ENCODE measurements at regions not wholly inside any gene's neighbourhood (a gene's known extent, or its start where the extent isn't known, plus 50 kb on each side); places are given as distances from the start of the nearest gene placed in this dataset.

DNA sequence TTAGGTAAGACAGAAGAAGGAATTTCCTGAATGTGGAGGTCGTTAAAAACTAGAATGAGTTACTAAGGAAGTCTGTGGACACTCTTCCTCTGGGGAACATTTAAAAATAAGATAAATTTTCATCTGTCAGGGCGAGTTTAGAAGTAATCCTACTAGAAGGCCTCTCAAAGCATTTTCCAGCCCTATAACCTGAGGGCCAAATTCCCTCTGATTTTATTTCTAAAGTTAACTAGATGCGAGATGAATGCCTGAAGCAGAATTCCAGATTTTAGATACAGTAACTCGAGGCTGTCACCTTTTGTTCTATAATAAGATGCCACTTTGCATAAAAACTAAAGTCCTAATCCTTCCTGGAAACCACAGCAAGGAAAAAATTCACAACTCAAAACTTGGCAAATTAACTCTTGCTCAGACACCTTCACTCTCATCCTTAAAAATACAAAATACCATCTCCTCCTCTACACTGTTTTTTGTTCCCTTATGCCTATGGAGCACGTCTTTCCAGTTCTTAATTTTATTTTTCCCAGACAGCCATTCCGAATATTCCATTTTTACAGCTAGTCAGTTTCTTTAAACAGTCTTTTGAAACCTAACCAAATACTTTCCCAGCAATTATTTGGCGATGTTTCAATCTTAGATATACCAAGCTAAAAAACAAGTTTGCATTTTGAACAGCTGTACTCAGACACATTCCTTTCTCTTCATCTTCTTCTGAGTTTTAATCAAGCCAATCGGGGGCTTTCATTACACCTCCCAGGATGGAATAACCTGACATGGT, 420.7 kb upstream of the NFE2L3 start:
- H3K36me3 Mint-ChIP-seq (ENCODE audit: low read depth): no peaks in the 10 kb centered on the region

DNA sequence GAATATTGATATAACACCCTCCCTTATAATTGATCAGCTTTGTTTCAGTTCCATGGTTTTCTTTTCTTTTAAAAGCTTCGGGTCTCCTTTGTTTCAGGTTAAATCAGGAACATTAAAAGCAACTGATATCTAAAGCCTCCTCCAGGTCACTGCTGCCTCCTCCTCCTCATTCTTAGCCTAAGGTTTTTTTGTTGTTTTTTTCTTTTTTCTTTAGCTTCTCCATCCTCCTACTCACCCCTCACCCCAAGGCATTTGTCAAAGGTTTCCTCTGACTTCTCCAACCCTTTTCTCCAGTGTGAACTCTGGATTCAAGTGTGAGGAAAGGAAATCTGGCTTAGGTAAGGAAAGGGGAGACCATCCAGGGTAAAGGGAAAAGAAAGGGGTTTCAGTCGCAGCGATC, 420.2 kb upstream of the NFE2L3 start:
- Mint-ChIP-seq H3K36me3 (ENCODE audit: low read depth) (no peaks in the 10 kb centered on the region), H3K27ac (no peak overlapping the region), H3K4me1 (ENCODE audit: low read depth) (no peaks in the 10 kb centered on the region), H3K4me3 (no peak overlapping the region), H3K27me3 (peaks cover 24% of the 10 kb centered on the region), H3K9me3 (no peaks in the 10 kb centered on the region)
- POLR2A ChIA-PET: no interaction called here
- Histone ChIP-seq H3K27me3 (ENCODE audit: control insufficient read depth in 1 of 2, insufficient read depth in 2 of 2, low read length in 2 of 2) (peaks cover 3 to 11% of the 10 kb centered on the region in 2 experiments), H3K27ac (ENCODE audit: low read depth in 1 of 2, low read length in 2 of 2) (no peak overlapping the region), H3K9me3 (ENCODE audit: control insufficient read depth in 1 of 2, insufficient read depth in 1 of 2, low read length in 2 of 2) (no peaks in the 10 kb centered on the region), H3K36me3 (ENCODE audit: insufficient read depth, low read length) (no peaks in the 10 kb centered on the region), H3K4me1 (ENCODE audit: insufficient read depth, low read length) (no peaks in the 10 kb centered on the region), H3K4me3 (ENCODE audit: low read length) (no peak overlapping the region)
- CTCF ChIA-PET: no interaction called here
- intact Hi-C loops (cut with DNase I, micrococcal nuclease): no loop called here
- no peak for DNase-seq
- TF ChIP-seq, protein P1, sequence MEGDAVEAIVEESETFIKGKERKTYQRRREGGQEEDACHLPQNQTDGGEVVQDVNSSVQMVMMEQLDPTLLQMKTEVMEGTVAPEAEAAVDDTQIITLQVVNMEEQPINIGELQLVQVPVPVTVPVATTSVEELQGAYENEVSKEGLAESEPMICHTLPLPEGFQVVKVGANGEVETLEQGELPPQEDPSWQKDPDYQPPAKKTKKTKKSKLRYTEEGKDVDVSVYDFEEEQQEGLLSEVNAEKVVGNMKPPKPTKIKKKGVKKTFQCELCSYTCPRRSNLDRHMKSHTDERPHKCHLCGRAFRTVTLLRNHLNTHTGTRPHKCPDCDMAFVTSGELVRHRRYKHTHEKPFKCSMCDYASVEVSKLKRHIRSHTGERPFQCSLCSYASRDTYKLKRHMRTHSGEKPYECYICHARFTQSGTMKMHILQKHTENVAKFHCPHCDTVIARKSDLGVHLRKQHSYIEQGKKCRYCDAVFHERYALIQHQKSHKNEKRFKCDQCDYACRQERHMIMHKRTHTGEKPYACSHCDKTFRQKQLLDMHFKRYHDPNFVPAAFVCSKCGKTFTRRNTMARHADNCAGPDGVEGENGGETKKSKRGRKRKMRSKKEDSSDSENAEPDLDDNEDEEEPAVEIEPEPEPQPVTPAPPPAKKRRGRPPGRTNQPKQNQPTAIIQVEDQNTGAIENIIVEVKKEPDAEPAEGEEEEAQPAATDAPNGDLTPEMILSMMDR (IDR thresholded peaks at IDR 0.05): no peak
- no peak for ATAC-seq (ENCODE audit: poor library complexity)

More for the DNA sequence above, 420.7 kb upstream of the NFE2L3 start:
- Histone ChIP-seq H3K9me3 (ENCODE audit: control insufficient read depth in 1 of 2, insufficient read depth in 1 of 2, low read length in 2 of 2) (no peaks in the 10 kb centered on the region), H3K36me3 (ENCODE audit: insufficient read depth, low read length) (no peaks in the 10 kb centered on the region), H3K27me3 (ENCODE audit: control insufficient read depth in 1 of 2, insufficient read depth in 2 of 2, low read length in 2 of 2) (peaks cover 3 to 10% of the 10 kb centered on the region in 2 experiments), H3K4me3 (ENCODE audit: low read length) (no peak overlapping the region), H3K4me1 (ENCODE audit: insufficient read depth, low read length) (no peaks in the 10 kb centered on the region), H3K27ac (ENCODE audit: low read depth in 1 of 2, low read length in 2 of 2) (no peak overlapping the region)
- ChIA-PET POLR2A (no interaction called here), CTCF (no interaction called here)
- Mint-ChIP-seq H3K4me1 (ENCODE audit: low read depth) (no peaks in the 10 kb centered on the region), H3K4me3 (no peak overlapping the region), H3K27ac (no peak overlapping the region), H3K9me3 (no peaks in the 10 kb centered on the region), H3K27me3 (peaks cover 18% of the 10 kb centered on the region)
- DNase-seq (no peak), ATAC-seq (ENCODE audit: poor library complexity) (no peak)
- intact Hi-C loops (cut with DNase I, micrococcal nuclease): no loop called here
- TF ChIP-seq, protein P1 (IDR thresholded peaks at IDR 0.05): no peak

DNA sequence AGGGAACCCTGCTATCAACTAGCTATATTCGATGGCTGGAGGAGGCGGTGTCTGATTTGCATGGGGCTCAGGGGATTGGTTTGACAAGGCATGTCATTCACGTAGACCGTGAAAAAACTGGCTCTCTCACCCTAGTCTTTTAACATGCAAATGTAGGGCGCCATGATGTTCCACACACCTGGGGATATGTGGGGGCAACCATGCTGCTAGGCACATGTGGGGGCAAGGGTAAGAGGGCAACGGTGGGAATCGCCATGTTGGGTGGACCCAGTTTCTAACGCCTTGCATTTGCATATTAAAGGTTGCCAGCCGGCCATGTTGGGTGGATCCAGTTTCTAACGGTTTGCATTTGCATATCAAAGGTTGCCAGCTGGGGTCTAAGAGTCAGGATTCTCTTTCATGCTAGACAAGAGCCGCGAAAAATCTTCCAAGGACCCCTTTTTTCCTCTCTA, 419.2 kb upstream of the NFE2L3 start:
- H3K27ac ChIP-seq (ENCODE audit: low read depth in 1 of 2, low read length in 2 of 2): no peak overlapping the region
- DNase-seq (no peak), ATAC-seq (ENCODE audit: poor library complexity) (no peak)
- Mint-ChIP-seq H3K4me3 (no peak overlapping the region), H3K27me3 (peaks cover 33% of the 10 kb centered on the region), H3K27ac (no peak overlapping the region), H3K4me1 (ENCODE audit: low read depth) (no peaks in the 10 kb centered on the region), H3K36me3 (ENCODE audit: low read depth) (no peaks in the 10 kb centered on the region), H3K9me3 (no peaks in the 10 kb centered on the region)
- ChIA-PET POLR2A (no interaction called here), CTCF (no interaction called here)
- H3K27me3 ChIP-seq (ENCODE audit: control insufficient read depth in 1 of 2, insufficient read depth in 2 of 2, low read length in 2 of 2): peaks cover 3 to 16% of the 10 kb centered on the region in 2 experiments
- H3K4me1 ChIP-seq (ENCODE audit: insufficient read depth, low read length): no peaks in the 10 kb centered on the region
- H3K9me3 ChIP-seq (ENCODE audit: control insufficient read depth in 1 of 2, insufficient read depth in 1 of 2, low read length in 2 of 2): no peaks in the 10 kb centered on the region
- intact Hi-C loops (cut with DNase I, micrococcal nuclease): no loop called here
- H3K36me3 ChIP-seq (ENCODE audit: insufficient read depth, low read length): no peaks in the 10 kb centered on the region
- TF ChIP-seq, protein P1 (IDR thresholded peaks at IDR 0.05): no peak
- H3K4me3 ChIP-seq (ENCODE audit: low read length): no peak overlapping the region
